ENCODE measurements at regions not wholly inside any gene's neighbourhood (a gene's known extent, or its start where the extent isn't known, plus 50 kb on each side); places are given as distances from the start of the nearest gene placed in this dataset.

- no peak for DNase-seq (ENCODE audit: extremely low spot score)
- TF ChIP-seq TARDBP (IDR thresholded peaks at IDR 0.05) (no peak), HDGF (IDR thresholded peaks at IDR 0.05; ENCODE audit: borderline replicate concordance) (no peak), L3MBTL2 (conservative IDR thresholded peaks at IDR 0.05) (no peak), NFRKB (IDR thresholded peaks at IDR 0.05) (no peak), CTBP1 (IDR thresholded peaks at IDR 0.05; ENCODE audit: borderline replicate concordance) (no peak), FOXM1 (IDR thresholded peaks at IDR 0.05; ENCODE audit: borderline replicate concordance) (no peak), PKNOX1 (IDR thresholded peaks at IDR 0.05) (no peak), SP1 (IDR thresholded peaks at IDR 0.05) (no peak), FOXA1 (IDR thresholded peaks at IDR 0.05) (no peak), BHLHE40 (IDR thresholded peaks at IDR 0.05; ENCODE audit: borderline replicate concordance) (no peak), ZNF384 (IDR thresholded peaks at IDR 0.05) (no peak), SUZ12 (IDR thresholded peaks at IDR 0.05) (no peak)
- ChIA-PET CTCF (no interaction called here), POLR2A (no interaction called here)
Measured at GRCh38 chr10:107859065-107859464, 694.6 kb upstream of the SORCS1 start.

GRCh38 chr10:107856047-107856315, 691.5 kb upstream of the SORCS1 start:
- TF ChIP-seq FOXM1 (IDR thresholded peaks at IDR 0.05; ENCODE audit: borderline replicate concordance) (no peak), NFRKB (IDR thresholded peaks at IDR 0.05) (no peak), BHLHE40 (IDR thresholded peaks at IDR 0.05; ENCODE audit: borderline replicate concordance) (no peak), LEF1 (IDR thresholded peaks at IDR 0.05; ENCODE audit: borderline replicate concordance) (no peak), ARNT (IDR thresholded peaks at IDR 0.05) (no peak), FOXA1 (IDR thresholded peaks at IDR 0.05) (no peak), PKNOX1 (IDR thresholded peaks at IDR 0.05) (no peak), CTBP1 (IDR thresholded peaks at IDR 0.05; ENCODE audit: borderline replicate concordance) (no peak), TARDBP (IDR thresholded peaks at IDR 0.05) (no peak), ELF4 (IDR thresholded peaks at IDR 0.05) (no peak), SP1 (IDR thresholded peaks at IDR 0.05) (no peak), ZNF384 (IDR thresholded peaks at IDR 0.05) (no peak), L3MBTL2 (conservative IDR thresholded peaks at IDR 0.05) (no peak), SUZ12 (IDR thresholded peaks at IDR 0.05) (no peak)
- CTCF ChIA-PET = interaction anchor here (0.6 kb wide), 1 partner anchor 10 kb away, joined by 6 read pairs; no protein-coding TSS in a partner anchor
- POLR2A ChIA-PET = no interaction called here
- no peak for DNase-seq (ENCODE audit: extremely low spot score)

GRCh38 chr10:107855301-107856046, 691.0 kb upstream of the SORCS1 start:
- TF ChIP-seq SUZ12 (IDR thresholded peaks at IDR 0.05) (no peak), BHLHE40 (IDR thresholded peaks at IDR 0.05; ENCODE audit: borderline replicate concordance) (no peak)
- POLR2A ChIA-PET = no interaction called here
- CTCF ChIA-PET = interaction anchor here (0.6 kb wide), 1 partner anchor 11 kb away, joined by 6 read pairs; no protein-coding TSS in a partner anchor
- DNase-seq (ENCODE audit: extremely low spot score) = no peak

GRCh38 chr10:107848726-107849360, 684.3 kb upstream of the SORCS1 start:
- DNase-seq (ENCODE audit: extremely low spot score) = no peak
- POLR2A ChIA-PET = no interaction called here
- CTCF ChIA-PET = no interaction called here
- TF ChIP-seq L3MBTL2 (conservative IDR thresholded peaks at IDR 0.05) (no peak), HDGF (IDR thresholded peaks at IDR 0.05; ENCODE audit: borderline replicate concordance) (no peak), ARNT (IDR thresholded peaks at IDR 0.05) (no peak), FOXA1 (IDR thresholded peaks at IDR 0.05) (no peak), SP1 (IDR thresholded peaks at IDR 0.05) (no peak), BHLHE40 (IDR thresholded peaks at IDR 0.05; ENCODE audit: borderline replicate concordance) (no peak), FOXM1 (IDR thresholded peaks at IDR 0.05; ENCODE audit: borderline replicate concordance) (no peak), FOXK2 (IDR thresholded peaks at IDR 0.05) (no peak), ELF4 (IDR thresholded peaks at IDR 0.05) (no peak), LEF1 (IDR thresholded peaks at IDR 0.05; ENCODE audit: borderline replicate concordance) (no peak)

GRCh38 chr10:107847620-107848019, 683.1 kb upstream of the SORCS1 start:
- CTCF ChIA-PET = no interaction called here
- TF ChIP-seq SP1 (IDR thresholded peaks at IDR 0.05) (no peak), FOXK2 (IDR thresholded peaks at IDR 0.05) (no peak)
- POLR2A ChIA-PET = no interaction called here
- no peak for DNase-seq (ENCODE audit: extremely low spot score)

- ChIA-PET CTCF (no interaction called here), POLR2A (no interaction called here)
- no peak for DNase-seq (ENCODE audit: extremely low spot score)
Measured at GRCh38 chr10:107834706-107835105, 670.2 kb upstream of the SORCS1 start.

GRCh38 chr10:107831772-107832171, 667.3 kb upstream of the SORCS1 start:
- CTCF ChIA-PET = no interaction called here
- TF ChIP-seq HDGF (IDR thresholded peaks at IDR 0.05; ENCODE audit: borderline replicate concordance) (no peak), ZNF384 (IDR thresholded peaks at IDR 0.05) (no peak), SUZ12 (IDR thresholded peaks at IDR 0.05) (no peak)
- POLR2A ChIA-PET = no interaction called here
- no peak for DNase-seq (ENCODE audit: extremely low spot score)

More at GRCh38 chr10:107834706-107835105, 670.2 kb upstream of the SORCS1 start:
- TF ChIP-seq SP1 (IDR thresholded peaks at IDR 0.05) (no peak), NFRKB (IDR thresholded peaks at IDR 0.05) (no peak)

GRCh38 chr10:107829161-107829560, 664.7 kb upstream of the SORCS1 start:
- ChIA-PET CTCF (no interaction called here), POLR2A (no interaction called here)
- DNase-seq (ENCODE audit: extremely low spot score) = no peak
- TF ChIP-seq SUZ12 (IDR thresholded peaks at IDR 0.05) = no peak
- TF ChIP-seq FOXK2 (IDR thresholded peaks at IDR 0.05) = no peak
- TF ChIP-seq HDGF (IDR thresholded peaks at IDR 0.05; ENCODE audit: borderline replicate concordance) = no peak

Data from HEK293T (cell line).